ENCODE measurements at regions not wholly inside any gene's neighbourhood (a gene's known extent, or its start where the extent isn't known, plus 50 kb on each side); places are given as distances from the start of the nearest gene placed in this dataset.

DNA sequence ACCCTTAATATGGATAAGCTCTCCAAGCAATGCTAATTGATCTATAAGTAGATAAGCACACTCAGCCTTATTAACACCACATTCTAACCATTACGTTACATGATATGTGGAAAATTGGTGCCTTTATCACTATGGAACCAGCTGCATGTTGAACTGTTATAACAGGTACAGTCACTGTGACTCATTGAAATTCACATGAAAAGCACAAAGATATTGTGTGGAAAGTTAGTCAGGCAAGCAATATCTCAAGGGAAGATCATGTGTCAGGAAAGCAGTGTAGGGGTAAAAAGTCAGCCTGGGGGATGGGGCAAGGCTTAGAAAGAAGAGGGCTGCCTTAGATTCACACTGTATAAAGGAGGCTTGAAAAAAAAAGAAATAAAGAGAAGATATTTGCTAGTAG is 313.7 kb upstream of the SMIM31 start:
- H3K14ac ChIP-seq (ENCODE audit: insufficient read depth, low read length) = no peak overlapping the region
- H4K8ac ChIP-seq (replicated peaks; ENCODE audit: insufficient read length, low read depth, low read length) = no peak overlapping the region
- H3K23ac ChIP-seq (ENCODE audit: insufficient read length, low read depth, low read length) = no peak overlapping the region
- no peak overlapping the region for H3K4me3 Mint-ChIP-seq
- H4K20me1 ChIP-seq (ENCODE audit: control insufficient read depth, insufficient read depth, insufficient read length) = no peaks in the 10 kb centered on the region
- H4K5ac ChIP-seq (ENCODE audit: insufficient read length, low read depth, low read length) = no peak overlapping the region
- TF ChIP-seq, protein P1, sequence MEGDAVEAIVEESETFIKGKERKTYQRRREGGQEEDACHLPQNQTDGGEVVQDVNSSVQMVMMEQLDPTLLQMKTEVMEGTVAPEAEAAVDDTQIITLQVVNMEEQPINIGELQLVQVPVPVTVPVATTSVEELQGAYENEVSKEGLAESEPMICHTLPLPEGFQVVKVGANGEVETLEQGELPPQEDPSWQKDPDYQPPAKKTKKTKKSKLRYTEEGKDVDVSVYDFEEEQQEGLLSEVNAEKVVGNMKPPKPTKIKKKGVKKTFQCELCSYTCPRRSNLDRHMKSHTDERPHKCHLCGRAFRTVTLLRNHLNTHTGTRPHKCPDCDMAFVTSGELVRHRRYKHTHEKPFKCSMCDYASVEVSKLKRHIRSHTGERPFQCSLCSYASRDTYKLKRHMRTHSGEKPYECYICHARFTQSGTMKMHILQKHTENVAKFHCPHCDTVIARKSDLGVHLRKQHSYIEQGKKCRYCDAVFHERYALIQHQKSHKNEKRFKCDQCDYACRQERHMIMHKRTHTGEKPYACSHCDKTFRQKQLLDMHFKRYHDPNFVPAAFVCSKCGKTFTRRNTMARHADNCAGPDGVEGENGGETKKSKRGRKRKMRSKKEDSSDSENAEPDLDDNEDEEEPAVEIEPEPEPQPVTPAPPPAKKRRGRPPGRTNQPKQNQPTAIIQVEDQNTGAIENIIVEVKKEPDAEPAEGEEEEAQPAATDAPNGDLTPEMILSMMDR (conservative IDR thresholded peaks at IDR 0.05) = no peak
- H3K79me1 ChIP-seq (ENCODE audit: insufficient read depth, low read depth, low read length, poor library complexity, severe bottlenecking) = no peaks in the 10 kb centered on the region
- H3K36me3 Mint-ChIP-seq (ENCODE audit: insufficient read depth in 1 of 3, low read depth in 3 of 3) = no peaks in the 10 kb centered on the region; a peak in 1 of 7 replicates
- no peak overlapping the region for H4K91ac ChIP-seq (ENCODE audit: insufficient read length, low read depth, low read length)
- H3K27me3 ChIP-seq (ENCODE audit: insufficient read depth, low read length) = no peaks in the 10 kb centered on the region
- H3K56ac ChIP-seq (ENCODE audit: insufficient read length, low read depth, low read length) = no peak overlapping the region
- no peak overlapping the region for H3K9ac ChIP-seq (ENCODE audit: extremely low read depth, insufficient read length, low read length)
- H3K23me2 ChIP-seq (ENCODE audit: insufficient read length, low read depth, low read length, poor library complexity, severe bottlenecking) = no peaks in the 10 kb centered on the region
- WGBS (ENCODE audit: extremely low coverage, insufficient read length, low lambda C conversion rate) = no CpG with 5 or more reads among the region's 1 CpG
- no peak overlapping the region for H2BK5ac ChIP-seq (ENCODE audit: insufficient read length, low read length)
- H2AFZ ChIP-seq (ENCODE audit: low read length) = no peak overlapping the region
- no peak overlapping the region for H2BK120ac ChIP-seq (ENCODE audit: low read depth, low read length, poor library complexity, severe bottlenecking)
- no peaks in the 10 kb centered on the region for H3K9me3 ChIP-seq (ENCODE audit: control insufficient read depth, low read depth, low read length)
- DNase-seq = no peak
- no peak overlapping the region for H3K4me2 ChIP-seq (ENCODE audit: insufficient read depth, insufficient read length, low read length)
- H3K27ac Mint-ChIP-seq = no peak overlapping the region; a peak in 1 of 7 replicates
- peaks cover 0 to 5% of the 10 kb centered on the region in 2 experiments; a peak in 2 of 4 replicates for H3K4me1 Mint-ChIP-seq
- no peaks in the 10 kb centered on the region for H3K4me1 ChIP-seq (ENCODE audit: insufficient read depth, low read length)
- no peaks in the 10 kb centered on the region for H3K79me2 ChIP-seq (ENCODE audit: insufficient read depth, low read length)
- no peaks in the 10 kb centered on the region for H3K9me3 Mint-ChIP-seq
- no peak overlapping the region for H2BK20ac ChIP-seq (ENCODE audit: low read depth, low read length, poor library complexity, severe bottlenecking)
- H3T11ph ChIP-seq (ENCODE audit: low read length) = no peak overlapping the region
- H3K18ac ChIP-seq (ENCODE audit: insufficient read length, low read depth, low read length) = no peak overlapping the region
- no peaks in the 10 kb centered on the region for H3K27me3 Mint-ChIP-seq (ENCODE audit: low read depth)
- H3K4ac ChIP-seq (ENCODE audit: low read depth, low read length) = no peak overlapping the region
- H2BK15ac ChIP-seq (ENCODE audit: low read depth, low read length) = no peak overlapping the region
- H3K27ac ChIP-seq (ENCODE audit: insufficient read length, low read depth, low read length) = no peak overlapping the region
- no peak overlapping the region for H2BK12ac ChIP-seq (ENCODE audit: insufficient read length, low read depth, low read length)
- no peak overlapping the region for H2AK5ac ChIP-seq (ENCODE audit: insufficient read length, low read length)
